Bronchial epithelial cell (primary cell): ENCODE measurements at regions not wholly inside any gene's neighbourhood (a gene's known extent, or its start where the extent isn't known, plus 50 kb on each side); places are given as distances from the start of the nearest gene placed in this dataset.

Experiments used
- DNase-seq: peaks from one replicate; pipeline ENCODE4 v3.0.0-alpha.2; 2010; ENCODE audit warnings: low read depth
- FAIRE-seq: peaks from 2 replicates; lab custom pipeline; 2011; peaks lifted over from hg19 to GRCh38; lab: Jason Lieb, UNC
- H3K27me3 ChIP-seq: 2 replicates; pipeline ENCODE4 v1.5.1; 2011; ENCODE audit warnings: low read length; ENCODE audit not compliant: control insufficient read depth, insufficient read depth
- H3K36me3 ChIP-seq: 2 replicates; pipeline ENCODE4 v1.5.1; 2011; ENCODE audit warnings: low read length; ENCODE audit not compliant: control insufficient read depth, insufficient read depth
- H3K4me3 ChIP-seq: 2 replicates; pipeline ENCODE4 v1.5.1; 2011; ENCODE audit warnings: mild to moderate bottlenecking, low read depth, low read length, control low read depth
- TF ChIP-seq, protein P1 (sequence below): IDR thresholded peaks from 2 replicates; pipeline ENCODE4 v1.5.1; 2011; ENCODE audit warnings: mild to moderate bottlenecking, moderate library complexity, low read length, control low read depth, inconsistent platforms; ENCODE audit not compliant: insufficient read depth, severe bottlenecking

DNA sequence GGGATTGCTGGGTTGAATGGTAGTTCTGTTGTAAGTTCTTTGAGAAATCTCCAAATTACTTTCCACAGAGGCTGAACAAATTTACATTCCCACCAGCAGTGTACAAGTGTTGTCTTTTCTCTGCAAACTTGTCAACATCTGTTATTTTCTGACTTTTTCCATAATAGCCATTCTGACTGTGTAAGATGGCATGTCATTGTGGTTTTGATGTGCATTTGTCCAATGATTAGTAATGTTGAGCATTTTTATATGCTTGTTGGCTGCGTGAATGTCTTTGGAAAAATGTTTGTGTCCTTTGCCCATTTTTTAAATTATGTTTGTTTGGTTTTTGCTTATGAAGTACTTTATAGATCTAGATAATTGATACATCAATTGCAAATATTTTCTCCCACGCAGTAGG is 1025.0 kb downstream of the JRKL start:
- Histone ChIP-seq H3K4me3 (no peak overlapping the region), H3K27me3 (no peaks in the 10 kb centered on the region), H3K36me3 (no peaks in the 10 kb centered on the region)
- no peak for DNase-seq
- TF ChIP-seq, protein P1, sequence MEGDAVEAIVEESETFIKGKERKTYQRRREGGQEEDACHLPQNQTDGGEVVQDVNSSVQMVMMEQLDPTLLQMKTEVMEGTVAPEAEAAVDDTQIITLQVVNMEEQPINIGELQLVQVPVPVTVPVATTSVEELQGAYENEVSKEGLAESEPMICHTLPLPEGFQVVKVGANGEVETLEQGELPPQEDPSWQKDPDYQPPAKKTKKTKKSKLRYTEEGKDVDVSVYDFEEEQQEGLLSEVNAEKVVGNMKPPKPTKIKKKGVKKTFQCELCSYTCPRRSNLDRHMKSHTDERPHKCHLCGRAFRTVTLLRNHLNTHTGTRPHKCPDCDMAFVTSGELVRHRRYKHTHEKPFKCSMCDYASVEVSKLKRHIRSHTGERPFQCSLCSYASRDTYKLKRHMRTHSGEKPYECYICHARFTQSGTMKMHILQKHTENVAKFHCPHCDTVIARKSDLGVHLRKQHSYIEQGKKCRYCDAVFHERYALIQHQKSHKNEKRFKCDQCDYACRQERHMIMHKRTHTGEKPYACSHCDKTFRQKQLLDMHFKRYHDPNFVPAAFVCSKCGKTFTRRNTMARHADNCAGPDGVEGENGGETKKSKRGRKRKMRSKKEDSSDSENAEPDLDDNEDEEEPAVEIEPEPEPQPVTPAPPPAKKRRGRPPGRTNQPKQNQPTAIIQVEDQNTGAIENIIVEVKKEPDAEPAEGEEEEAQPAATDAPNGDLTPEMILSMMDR, result no peak
- no peak for FAIRE-seq

DNA sequence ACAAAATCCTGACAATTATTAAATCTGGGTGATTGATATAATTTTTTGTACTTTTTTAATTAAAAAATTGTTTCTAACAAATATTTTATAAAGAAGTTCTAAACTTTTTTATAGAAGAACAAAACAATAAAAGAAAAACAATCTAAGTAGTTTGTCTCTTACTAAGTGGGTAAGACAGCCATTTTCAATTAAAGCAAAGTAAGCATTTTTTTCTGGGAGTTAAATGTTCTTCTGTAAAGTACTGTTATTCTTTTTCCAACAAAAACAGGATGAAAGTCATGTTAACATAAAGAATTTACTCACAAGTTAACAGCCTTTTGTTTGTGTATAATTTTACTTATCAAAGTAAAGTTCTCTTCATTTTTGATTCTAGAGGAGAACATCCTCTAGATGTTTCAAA is 1029.9 kb downstream of the JRKL start:
- no peak overlapping the region for H3K4me3 ChIP-seq
- no peaks in the 10 kb centered on the region for H3K27me3 ChIP-seq
- no peak for DNase-seq
- TF ChIP-seq, protein P1, result no peak
- H3K36me3 ChIP-seq, result no peaks in the 10 kb centered on the region
- no peak for FAIRE-seq

DNA sequence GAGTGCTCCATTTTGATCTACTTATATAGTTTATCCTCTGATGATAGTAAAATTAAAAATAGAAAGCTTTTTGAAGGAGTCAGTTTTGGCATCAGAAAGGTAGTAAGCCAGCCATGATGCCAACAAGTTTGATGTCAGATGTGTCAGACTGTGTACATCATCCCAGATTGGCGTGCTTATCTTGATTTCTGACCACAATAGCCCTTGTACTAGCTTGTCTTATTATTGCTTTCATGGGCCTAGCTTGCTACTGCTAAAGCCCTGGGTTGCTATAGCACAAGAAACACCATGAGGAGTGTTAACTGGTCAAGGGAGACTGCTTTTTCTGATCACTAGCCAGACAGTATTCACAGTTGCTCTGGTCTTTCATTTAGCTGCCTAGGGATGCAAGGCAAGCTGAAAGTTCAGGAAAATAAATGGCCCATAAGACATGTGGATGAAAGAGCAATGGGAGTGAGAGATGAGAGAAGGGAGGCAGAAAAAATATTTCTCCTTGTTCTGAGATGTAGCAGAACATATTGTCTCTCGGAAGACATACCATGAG is 1038.5 kb downstream of the JRKL start:
- H3K36me3 ChIP-seq, result no peaks in the 10 kb centered on the region
- H3K27me3 ChIP-seq, result no peaks in the 10 kb centered on the region
- FAIRE-seq, result no peak
- no peak overlapping the region for H3K4me3 ChIP-seq
- no peak for DNase-seq
- TF ChIP-seq, protein P1, result no peak

DNA sequence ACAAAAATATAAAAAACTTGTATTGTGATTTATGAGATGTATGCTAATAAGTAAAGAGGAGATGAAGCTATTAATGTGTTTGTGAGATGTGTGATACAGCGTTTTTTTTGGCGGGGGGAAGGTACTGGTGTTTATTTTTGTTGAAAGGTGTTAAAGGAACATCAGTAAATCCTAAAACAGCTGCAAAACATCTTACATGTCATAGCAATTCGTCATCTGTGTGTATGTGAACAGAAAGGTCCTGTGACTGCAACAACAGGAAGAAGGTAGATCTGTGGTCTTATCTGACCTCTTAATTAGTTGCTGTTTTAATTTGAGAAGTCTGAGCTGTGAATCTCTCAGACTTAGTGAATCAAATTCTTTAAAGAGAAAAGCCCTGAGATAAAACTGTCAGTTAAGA is 1041.1 kb downstream of the JRKL start:
- Histone ChIP-seq H3K27me3 (no peaks in the 10 kb centered on the region), H3K4me3 (no peak overlapping the region), H3K36me3 (no peaks in the 10 kb centered on the region)
- FAIRE-seq (no peak), DNase-seq (no peak)
- TF ChIP-seq, protein P1, result no peak

DNA sequence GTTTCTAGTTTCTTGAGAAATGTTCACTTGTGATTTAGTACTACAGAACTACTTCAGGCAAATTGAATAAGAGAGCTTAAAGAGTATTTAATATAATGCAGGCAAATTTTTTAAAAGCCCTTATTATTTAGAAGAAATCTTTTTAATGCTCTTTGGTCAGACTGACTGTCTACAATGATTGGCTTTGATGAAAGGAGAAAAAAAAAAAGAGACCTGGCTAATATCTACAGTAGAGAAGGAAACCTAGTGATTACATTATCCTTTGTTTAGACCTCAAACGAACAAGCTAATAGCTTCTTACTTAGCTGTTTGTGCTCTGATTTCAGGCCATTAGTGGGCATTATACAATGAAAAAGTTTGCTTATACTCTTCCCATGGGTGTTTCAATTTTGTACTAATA is 1043.1 kb downstream of the JRKL start:
- H3K36me3 ChIP-seq, result no peaks in the 10 kb centered on the region
- no peak for DNase-seq
- H3K27me3 ChIP-seq, result no peaks in the 10 kb centered on the region
- no peak overlapping the region for H3K4me3 ChIP-seq
- FAIRE-seq, result no peak
- TF ChIP-seq, protein P1, result no peak

DNA sequence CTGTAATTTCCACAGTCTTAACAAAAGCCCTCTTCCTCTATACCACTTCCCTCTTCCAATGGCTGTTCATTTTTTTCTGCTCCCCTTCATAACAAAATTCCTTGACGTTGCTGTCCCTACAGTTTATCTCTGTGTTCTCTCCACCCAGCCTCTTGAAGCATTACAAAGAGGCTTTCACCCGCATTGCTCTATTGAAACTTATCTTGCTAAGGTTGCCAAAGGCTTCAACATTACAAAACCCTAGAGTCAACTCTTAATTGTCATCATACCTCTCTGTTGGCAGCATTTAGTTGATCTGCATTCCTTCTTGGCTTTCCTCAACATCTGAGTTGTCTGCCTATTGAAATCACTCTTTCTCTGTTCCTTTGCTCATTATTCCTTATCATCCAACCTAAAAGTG is 1055.7 kb downstream of the JRKL start:
- H3K27me3 ChIP-seq, result no peaks in the 10 kb centered on the region
- no peak overlapping the region for H3K4me3 ChIP-seq
- TF ChIP-seq, protein P1, result no peak
- DNase-seq (no peak), FAIRE-seq (no peak)
- no peaks in the 10 kb centered on the region for H3K36me3 ChIP-seq
